MM.1S (cell line): ENCODE measurements at regions not wholly inside any gene's neighbourhood (a gene's known extent, or its start where the extent isn't known, plus 50 kb on each side); places are given as distances from the start of the nearest gene placed in this dataset.

Experiments
- DNase-seq: peaks from one replicate; pipeline ENCODE4 v3.0.0-alpha.2; 2015
- H2AFZ ChIP-seq: fragments of 300-600 bp; sonication (generic); 2 replicates; pipeline ENCODE4 v1.6.0; 2016; ENCODE audit warnings: antibody characterized with exemption, low read length
- H3F3A ChIP-seq: fragments of 300-600 bp; sonication (generic); 2 replicates; pipeline ENCODE4 v1.6.1; 2016; ENCODE audit warnings: mild to moderate bottlenecking, antibody characterized with exemption, low read length, moderate library complexity, mixed read lengths; ENCODE audit not compliant: insufficient read depth
- H3K27ac ChIP-seq: fragments of 300-600 bp; sonication (generic); 2 replicates; pipeline ENCODE4 v1.5.1; 2016; ENCODE audit warnings: mild to moderate bottlenecking, low read length
- H3K27me3 ChIP-seq: fragments of 300-600 bp; sonication (generic); replicated peaks from 2 replicates; pipeline ENCODE4 v1.6.0; 2016; ENCODE audit warnings: low read length; ENCODE audit not compliant: insufficient read depth
- H3K36me3 ChIP-seq: fragments of 300-600 bp; sonication (generic); replicated peaks from 2 replicates; pipeline ENCODE4 v1.6.1; 2016; ENCODE audit warnings: mild to moderate bottlenecking, low read length, mixed read lengths; ENCODE audit not compliant: insufficient read depth
- H3K4me1 ChIP-seq: fragments of 300-600 bp; sonication (generic); 2 replicates; pipeline ENCODE4 v1.6.1; 2016; ENCODE audit warnings: low read length, mixed read lengths
- H3K4me2 ChIP-seq: fragments of 300-600 bp; sonication (generic); 2 replicates; pipeline ENCODE4 v1.6.0; 2016; ENCODE audit warnings: low read depth, low read length
- H3K4me3 ChIP-seq: fragments of 300-600 bp; sonication (generic); 2 replicates; pipeline ENCODE4 v1.5.1; 2016; ENCODE audit warnings: low read length, mixed read lengths
- H3K79me2 ChIP-seq: fragments of 300-600 bp; sonication (generic); 2 replicates; pipeline ENCODE4 v1.6.1; 2016; ENCODE audit warnings: mixed run types, low read length, mixed read lengths
- H3K9ac ChIP-seq: fragments of 300-600 bp; sonication (generic); 2 replicates; pipeline ENCODE4 v1.6.1; 2016; ENCODE audit warnings: low read length, mixed read lengths
- H3K9me2 ChIP-seq: fragments of 300-600 bp; sonication (generic); replicated peaks from 2 replicates; pipeline ENCODE4 v1.6.1; 2016; ENCODE audit warnings: mild to moderate bottlenecking, low read length, mixed read lengths; ENCODE audit not compliant: insufficient read depth
- H3K9me3 ChIP-seq: fragments of 300-600 bp; sonication (generic); replicated peaks from 2 replicates; pipeline ENCODE4 v1.6.1; 2016; ENCODE audit warnings: mild to moderate bottlenecking, low read length, mixed read lengths; ENCODE audit not compliant: insufficient read depth
- H4K20me1 ChIP-seq: fragments of 300-600 bp; sonication (generic); 2 replicates; pipeline ENCODE4 v1.6.1; 2016; ENCODE audit warnings: mild to moderate bottlenecking, low read length, moderate library complexity, mixed read lengths; ENCODE audit not compliant: insufficient read depth
- EZH2 ChIP-seq: fragments of 300-600 bp; sonication (generic); optimal IDR thresholded peaks from 2 replicates; pipeline ENCODE3; 2017; ENCODE audit warnings: low read depth, mild to moderate bottlenecking, antibody characterized with exemption, low read length, mixed read lengths
- EZH2phosphoT487 ChIP-seq: fragments of 300-600 bp; sonication (generic); IDR thresholded peaks from 2 replicates; pipeline ENCODE4 v1.6.1; 2018; ENCODE audit warnings: antibody characterized with exemption, low read length
- TF ChIP-seq, protein P1 (sequence below): fragments of 300-600 bp; sonication (generic); IDR thresholded peaks from 2 replicates; pipeline ENCODE4 v1.5.1; 2016; ENCODE audit warnings: antibody characterized with exemption, low read length, mixed read lengths

DNA sequence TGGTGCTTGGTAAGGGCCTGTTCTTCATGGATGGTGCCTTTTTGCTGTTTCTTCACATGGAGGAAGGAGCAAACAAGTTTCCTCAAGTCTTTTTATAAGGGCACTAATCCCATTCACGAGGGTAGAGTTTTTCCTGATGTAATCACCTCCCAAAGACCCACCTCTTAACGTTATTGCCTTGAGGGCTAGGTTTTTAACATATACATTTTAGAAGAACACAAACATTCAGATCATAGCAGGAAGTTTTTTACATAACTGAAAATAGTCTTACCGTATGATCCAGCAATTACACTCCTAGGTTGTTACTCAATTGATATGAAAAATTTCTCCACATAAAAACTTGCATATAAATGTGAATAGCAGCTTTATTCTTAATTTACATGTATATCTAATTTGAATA, 976.3 kb downstream of the DSC3 start:
- no peaks in the 10 kb centered on the region for H4K20me1 ChIP-seq
- no peaks in the 10 kb centered on the region for H3K36me3 ChIP-seq
- H3K9ac ChIP-seq, result no peak overlapping the region
- H3K27me3 ChIP-seq, result no peaks in the 10 kb centered on the region
- DNase-seq, result no peak
- no peaks in the 10 kb centered on the region for H3F3A ChIP-seq
- no peaks in the 10 kb centered on the region for H3K4me1 ChIP-seq
- no peaks in the 10 kb centered on the region for H3K79me2 ChIP-seq
- no peak overlapping the region for H3K4me2 ChIP-seq
- no peak overlapping the region for H2AFZ ChIP-seq
- no peaks in the 10 kb centered on the region for H3K9me3 ChIP-seq
- H3K27ac ChIP-seq, result no peak overlapping the region
- H3K9me2 ChIP-seq, result no peaks in the 10 kb centered on the region
- TF ChIP-seq EZH2phosphoT487, result no peak
- no peak for TF ChIP-seq EZH2
- TF ChIP-seq, protein P1, sequence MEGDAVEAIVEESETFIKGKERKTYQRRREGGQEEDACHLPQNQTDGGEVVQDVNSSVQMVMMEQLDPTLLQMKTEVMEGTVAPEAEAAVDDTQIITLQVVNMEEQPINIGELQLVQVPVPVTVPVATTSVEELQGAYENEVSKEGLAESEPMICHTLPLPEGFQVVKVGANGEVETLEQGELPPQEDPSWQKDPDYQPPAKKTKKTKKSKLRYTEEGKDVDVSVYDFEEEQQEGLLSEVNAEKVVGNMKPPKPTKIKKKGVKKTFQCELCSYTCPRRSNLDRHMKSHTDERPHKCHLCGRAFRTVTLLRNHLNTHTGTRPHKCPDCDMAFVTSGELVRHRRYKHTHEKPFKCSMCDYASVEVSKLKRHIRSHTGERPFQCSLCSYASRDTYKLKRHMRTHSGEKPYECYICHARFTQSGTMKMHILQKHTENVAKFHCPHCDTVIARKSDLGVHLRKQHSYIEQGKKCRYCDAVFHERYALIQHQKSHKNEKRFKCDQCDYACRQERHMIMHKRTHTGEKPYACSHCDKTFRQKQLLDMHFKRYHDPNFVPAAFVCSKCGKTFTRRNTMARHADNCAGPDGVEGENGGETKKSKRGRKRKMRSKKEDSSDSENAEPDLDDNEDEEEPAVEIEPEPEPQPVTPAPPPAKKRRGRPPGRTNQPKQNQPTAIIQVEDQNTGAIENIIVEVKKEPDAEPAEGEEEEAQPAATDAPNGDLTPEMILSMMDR, result no peak
- H3K4me3 ChIP-seq, result no peak overlapping the region

DNA sequence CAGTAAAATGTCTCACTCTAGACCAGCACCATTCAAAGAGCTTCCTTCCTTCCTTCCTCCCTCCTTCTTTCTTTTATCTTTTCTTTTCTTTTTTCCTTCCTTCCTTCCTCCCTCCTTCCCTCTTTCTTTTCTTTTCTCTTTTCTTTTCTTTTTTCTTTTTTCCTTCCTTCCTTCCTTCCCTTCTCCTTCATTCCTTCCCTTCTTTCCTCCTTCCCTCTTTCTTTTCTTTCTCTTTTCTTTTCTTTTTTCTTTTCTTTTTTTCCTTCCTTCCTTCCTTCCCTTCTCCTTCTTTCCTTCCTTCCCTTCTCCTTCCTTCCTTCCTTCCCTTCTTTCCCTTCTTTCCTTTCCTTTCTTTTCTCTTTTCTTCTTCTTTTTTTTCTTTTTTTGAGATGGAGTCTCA, 985.1 kb downstream of the DSC3 start:
- no peak overlapping the region for H3K27ac ChIP-seq
- H3K36me3 ChIP-seq, result no peaks in the 10 kb centered on the region
- DNase-seq, result no peak

DNA sequence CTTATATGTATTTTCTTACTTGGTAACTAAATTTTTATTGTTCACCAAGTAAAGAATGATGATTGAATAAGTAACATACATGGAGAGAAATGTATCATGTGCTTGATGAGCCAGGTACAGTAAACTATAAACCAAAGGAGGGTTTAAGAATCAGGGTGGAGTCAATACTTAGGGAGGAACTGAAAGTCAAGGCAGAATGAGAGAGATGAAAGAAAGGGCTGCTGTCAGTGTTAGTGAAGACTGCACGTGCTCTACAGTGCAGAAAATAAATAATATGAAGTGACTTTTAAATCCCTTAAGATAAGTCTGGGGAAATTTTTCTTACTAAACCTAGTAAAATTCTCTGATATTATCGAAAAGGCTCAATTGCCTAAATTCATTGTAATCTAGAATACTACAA, 986.0 kb downstream of the DSC3 start:
- DNase-seq, result no peak
- Histone ChIP-seq H3F3A (no peaks in the 10 kb centered on the region), H3K36me3 (no peaks in the 10 kb centered on the region), H3K9ac (no peak overlapping the region), H3K79me2 (no peaks in the 10 kb centered on the region), H3K4me3 (no peak overlapping the region), H3K9me3 (no peaks in the 10 kb centered on the region), H3K4me2 (no peak overlapping the region), H3K4me1 (no peaks in the 10 kb centered on the region), H2AFZ (no peak overlapping the region), H3K27ac (no peak overlapping the region), H3K9me2 (no peaks in the 10 kb centered on the region), H4K20me1 (no peaks in the 10 kb centered on the region), H3K27me3 (no peaks in the 10 kb centered on the region)
- TF ChIP-seq EZH2phosphoT487 (no peak), EZH2 (no peak)
- TF ChIP-seq, protein P1, result no peak

More for the DNA sequence above, 985.1 kb downstream of the DSC3 start:
- H3K4me2 ChIP-seq, result no peak overlapping the region
- no peaks in the 10 kb centered on the region for H3K4me1 ChIP-seq
- no peak overlapping the region for H3K4me3 ChIP-seq
- H2AFZ ChIP-seq, result no peak overlapping the region
- H3F3A ChIP-seq, result no peaks in the 10 kb centered on the region
- H3K9ac ChIP-seq, result no peak overlapping the region
- H3K79me2 ChIP-seq, result no peaks in the 10 kb centered on the region
- H4K20me1 ChIP-seq, result no peaks in the 10 kb centered on the region
- no peak for TF ChIP-seq EZH2
- TF ChIP-seq, protein P1, result no peak
- TF ChIP-seq EZH2phosphoT487, result no peak
- no peaks in the 10 kb centered on the region for H3K9me3 ChIP-seq
- H3K27me3 ChIP-seq, result no peaks in the 10 kb centered on the region
- no peaks in the 10 kb centered on the region for H3K9me2 ChIP-seq
